Stimulated activated CD4-positive, alpha-beta T cell treated with anti-CD3 and anti-CD28 coated beads, Interleukin-4, amount 100 ng/mL, for 24 hours (primary cell): ENCODE measurements at regions not wholly inside any gene's neighbourhood (a gene's known extent, or its start where the extent isn't known, plus 50 kb on each side); places are given as distances from the start of the nearest gene placed in this dataset.
"Not testable (repeated sequence)": the region's sequence is repeated elsewhere in the genome, so short reads cannot be mapped to it uniquely, and the experiment has no call there.

Experiments
- DNase-seq: peaks from one replicate; pipeline ENCODE4 v3.0.0-alpha.2; 2020

GRCh38 chr4:82171531-82172155 is 202.1 kb downstream of the HNRNPD start:
- no peak for DNase-seq

GRCh38 chr4:82149750-82150149 is 224.0 kb downstream of the HNRNPD start:
- no peak for DNase-seq

- DNase-seq, result no peak
These were observed 227.9 kb downstream of the HNRNPD start for GRCh38 chr4:82145850-82146249.

- no peak for DNase-seq
These were observed 233.4 kb downstream of the HNRNPD start for GRCh38 chr4:82140422-82140821.

GRCh38 chr4:82139287-82139686 is 234.5 kb downstream of the HNRNPD start:
- no peak for DNase-seq

- DNase-seq, result no peak
These were observed 235.4 kb downstream of the HNRNPD start for GRCh38 chr4:82138374-82138773.

GRCh38 chr4:82136161-82136801 is 237.5 kb downstream of the HNRNPD start:
- no peak for DNase-seq

GRCh38 chr4:82128355-82128754 is 245.4 kb downstream of the HNRNPD start:
- DNase-seq, result no peak

GRCh38 chr4:82126512-82127040 is 247.2 kb downstream of the HNRNPD start:
- DNase-seq, result no peak

- DNase-seq, result no peak
These were observed 247.9 kb downstream of the HNRNPD start for GRCh38 chr4:82125787-82126297.

- no peak for DNase-seq
These were observed 248.6 kb downstream of the HNRNPD start for GRCh38 chr4:82124932-82125786.

- DNase-seq, result no peak
These were observed 249.4 kb downstream of the HNRNPD start for GRCh38 chr4:82124365-82124764.

GRCh38 chr4:82123934-82124333 is 249.9 kb downstream of the HNRNPD start:
- no peak for DNase-seq

GRCh38 chr4:82115183-82115582 is 258.6 kb downstream of the HNRNPD start:
- not testable (repeated sequence) for DNase-seq

- DNase-seq, result no peak
These were observed 265.3 kb downstream of the HNRNPD start for GRCh38 chr4:82108506-82108905.

- DNase-seq, result no peak
These were observed 269.2 kb downstream of the HNRNPD start for GRCh38 chr4:82104578-82104977.

- no peak for DNase-seq
These were observed 273.7 kb downstream of the HNRNPD start for GRCh38 chr4:82099928-82100579.

- DNase-seq, result no peak
These were observed 276.3 kb downstream of the HNRNPD start for GRCh38 chr4:82097504-82097903.

- DNase-seq, result no peak
These were observed 283.1 kb downstream of the HNRNPD start for GRCh38 chr4:82090717-82091116.

- no peak for DNase-seq
These were observed 289.0 kb downstream of the HNRNPD start for GRCh38 chr4:82084747-82085146.

GRCh38 chr4:82077471-82077995 is 296.3 kb downstream of the HNRNPD start:
- not testable (repeated sequence) for DNase-seq

GRCh38 chr4:82076809-82077208 is 297.0 kb downstream of the HNRNPD start:
- DNase-seq, result no peak

- no peak for DNase-seq
These were observed 297.4 kb downstream of the HNRNPD start for GRCh38 chr4:82076359-82076758.
